ENCODE measurements at regions not wholly inside any gene's neighbourhood (a gene's known extent, or its start where the extent isn't known, plus 50 kb on each side); places are given as distances from the start of the nearest gene placed in this dataset.

DNA sequence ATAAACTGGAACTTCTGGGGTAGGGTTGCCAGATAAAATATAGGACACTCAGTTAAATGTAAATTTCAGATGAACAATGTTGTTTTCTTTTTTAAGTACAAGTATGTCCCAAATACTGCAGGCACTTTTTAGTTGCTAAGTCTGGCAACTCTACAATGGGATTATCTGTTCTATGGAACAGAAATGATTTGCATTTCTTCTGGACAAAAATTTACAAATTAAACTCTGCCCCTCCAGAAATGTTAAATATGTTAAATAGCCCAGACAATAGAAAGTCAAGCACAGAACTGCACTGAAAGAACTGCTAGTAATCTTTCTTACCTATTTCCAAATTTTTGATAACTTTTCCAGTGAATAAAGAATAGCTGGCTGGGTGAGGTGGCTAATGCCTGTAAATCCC lies 140.1 kb upstream of the DDX53 start:
- TF ChIP-seq, protein P1, sequence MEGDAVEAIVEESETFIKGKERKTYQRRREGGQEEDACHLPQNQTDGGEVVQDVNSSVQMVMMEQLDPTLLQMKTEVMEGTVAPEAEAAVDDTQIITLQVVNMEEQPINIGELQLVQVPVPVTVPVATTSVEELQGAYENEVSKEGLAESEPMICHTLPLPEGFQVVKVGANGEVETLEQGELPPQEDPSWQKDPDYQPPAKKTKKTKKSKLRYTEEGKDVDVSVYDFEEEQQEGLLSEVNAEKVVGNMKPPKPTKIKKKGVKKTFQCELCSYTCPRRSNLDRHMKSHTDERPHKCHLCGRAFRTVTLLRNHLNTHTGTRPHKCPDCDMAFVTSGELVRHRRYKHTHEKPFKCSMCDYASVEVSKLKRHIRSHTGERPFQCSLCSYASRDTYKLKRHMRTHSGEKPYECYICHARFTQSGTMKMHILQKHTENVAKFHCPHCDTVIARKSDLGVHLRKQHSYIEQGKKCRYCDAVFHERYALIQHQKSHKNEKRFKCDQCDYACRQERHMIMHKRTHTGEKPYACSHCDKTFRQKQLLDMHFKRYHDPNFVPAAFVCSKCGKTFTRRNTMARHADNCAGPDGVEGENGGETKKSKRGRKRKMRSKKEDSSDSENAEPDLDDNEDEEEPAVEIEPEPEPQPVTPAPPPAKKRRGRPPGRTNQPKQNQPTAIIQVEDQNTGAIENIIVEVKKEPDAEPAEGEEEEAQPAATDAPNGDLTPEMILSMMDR (IDR thresholded peaks at IDR 0.05), result no peak
- no peak for TF ChIP-seq POLR2A (IDR thresholded peaks at IDR 0.05)

Data from lower leg skin (tissue), 3 donors.